Fibroblast of lung (primary cell): ENCODE measurements at regions not wholly inside any gene's neighbourhood (a gene's known extent, or its start where the extent isn't known, plus 50 kb on each side); places are given as distances from the start of the nearest gene placed in this dataset.
A peak's percentile ranks its signal among the peaks of the same experiment; 100 is the strongest.

Experiments
- DNase-seq, 2 donors: peaks; one replicate each; pipeline versions ENCODE4 v3.0.0 to v3.0.0-alpha.2; 2010; ENCODE audit warnings: low read depth in 2 of 2
- H2AFZ ChIP-seq: 2 replicates; pipeline ENCODE4 v1.5.1; 2012; ENCODE audit warnings: low read length, control low read depth, inconsistent platforms
- H3K27ac ChIP-seq: 2 replicates; pipeline ENCODE4 v1.5.1; 2011; ENCODE audit warnings: low read length, control low read depth; ENCODE audit not compliant: insufficient read depth
- H3K27me3 ChIP-seq: 2 replicates; pipeline ENCODE4 v1.5.1; 2011; ENCODE audit warnings: mild to moderate bottlenecking, low read length; ENCODE audit not compliant: control insufficient read depth, insufficient read depth
- H3K36me3 ChIP-seq: 2 replicates; pipeline ENCODE4 v1.5.1; 2011; ENCODE audit warnings: low read length; ENCODE audit not compliant: control insufficient read depth, insufficient read depth
- H3K4me1 ChIP-seq: 2 replicates; pipeline ENCODE4 v1.5.1; 2011; ENCODE audit warnings: low read length; ENCODE audit not compliant: control insufficient read depth, insufficient read depth; ENCODE audit errors: extremely low read depth
- H3K4me2 ChIP-seq: 2 replicates; pipeline ENCODE4 v1.5.1; 2011; ENCODE audit warnings: low read length, control low read depth; ENCODE audit not compliant: insufficient read depth; ENCODE audit errors: extremely low read depth
- H3K4me3 ChIP-seq, 4 experiments: fragments of 200-600 bp in 1 of 4; sonication (generic) in 1 of 4; replicated peaks in 1 of 4; 2 replicates each; pipeline ENCODE4 v1.5.1; 2011 to 2016; ENCODE audit warnings: low read length in 4 of 4, low read depth in 3 of 4, mild to moderate bottlenecking in 3 of 4, control low read depth in 2 of 4, inconsistent platforms in 1 of 4, mixed read lengths in 1 of 4; ENCODE audit not compliant: insufficient read depth in 1 of 4; ENCODE audit errors: control extremely low read depth in 1 of 4
- H3K79me2 ChIP-seq: 2 replicates; pipeline ENCODE4 v1.5.1; 2012; ENCODE audit warnings: mild to moderate bottlenecking, low read length, inconsistent platforms; ENCODE audit not compliant: control insufficient read depth, insufficient read depth
- H3K9ac ChIP-seq: 2 replicates; pipeline ENCODE4 v1.5.1; 2011; ENCODE audit warnings: mild to moderate bottlenecking, low read length, control low read depth; ENCODE audit not compliant: insufficient read depth
- H3K9me3 ChIP-seq: 2 replicates; pipeline ENCODE4 v1.5.1; 2012; ENCODE audit warnings: low read depth, low read length; ENCODE audit not compliant: control insufficient read depth, insufficient read depth
- H4K20me1 ChIP-seq: 2 replicates; pipeline ENCODE4 v1.5.1; 2011; ENCODE audit warnings: low read length; ENCODE audit not compliant: control insufficient read depth, insufficient read depth; ENCODE audit errors: extremely low read depth
- EZH2 ChIP-seq: IDR thresholded peaks from 2 replicates; pipeline ENCODE4 v1.5.1; 2012; ENCODE audit warnings: low read length, control low read depth, mild to moderate bottlenecking; ENCODE audit errors: missing control alignments
- TF ChIP-seq, protein P1 (sequence below), 2 donors: IDR thresholded peaks in 1 of 2; conservative IDR thresholded peaks in 1 of 2; 1 replicate in 1 of 2; 2 replicates in 1 of 2; pipeline ENCODE4 v1.5.1; 2011 to 2012; ENCODE audit warnings: low read length in 2 of 2, control low read depth in 1 of 2, inconsistent platforms in 1 of 2, low read depth in 1 of 2, mild to moderate bottlenecking in 1 of 2

DNA sequence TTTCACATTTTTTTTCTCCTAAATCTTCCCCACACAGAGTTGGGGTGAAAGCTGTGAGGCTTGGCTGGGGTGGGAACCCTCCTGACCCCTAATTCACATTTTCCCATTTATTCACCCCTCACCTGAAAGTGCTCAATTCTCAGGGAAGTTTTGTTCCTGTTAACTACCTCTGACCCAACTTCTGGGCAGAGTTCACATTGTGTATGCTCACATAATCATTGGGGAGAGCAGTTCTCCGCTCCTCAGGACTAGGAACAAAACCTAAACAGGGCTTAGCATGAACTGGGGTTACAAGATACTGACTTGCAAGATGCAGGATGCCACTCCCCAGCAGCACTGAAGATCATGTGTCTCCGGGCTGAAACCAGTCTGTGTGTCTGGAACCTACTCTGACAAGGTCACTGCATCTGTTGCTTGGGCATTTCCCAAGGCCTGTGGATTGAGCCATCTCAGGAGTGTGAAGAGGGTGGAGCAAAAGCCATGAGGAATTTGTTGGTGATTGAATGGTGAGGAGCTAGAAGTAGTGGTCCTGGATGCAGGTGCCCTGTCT is 258.1 kb upstream of the IGFBP3 start:
- H3K9me3 ChIP-seq, result no peaks in the 10 kb centered on the region
- no peaks in the 10 kb centered on the region for H3K27me3 ChIP-seq
- no peaks in the 10 kb centered on the region for H3K36me3 ChIP-seq
- no peaks in the 10 kb centered on the region for H3K79me2 ChIP-seq
- TF ChIP-seq EZH2, result no peak
- TF ChIP-seq, protein P1, sequence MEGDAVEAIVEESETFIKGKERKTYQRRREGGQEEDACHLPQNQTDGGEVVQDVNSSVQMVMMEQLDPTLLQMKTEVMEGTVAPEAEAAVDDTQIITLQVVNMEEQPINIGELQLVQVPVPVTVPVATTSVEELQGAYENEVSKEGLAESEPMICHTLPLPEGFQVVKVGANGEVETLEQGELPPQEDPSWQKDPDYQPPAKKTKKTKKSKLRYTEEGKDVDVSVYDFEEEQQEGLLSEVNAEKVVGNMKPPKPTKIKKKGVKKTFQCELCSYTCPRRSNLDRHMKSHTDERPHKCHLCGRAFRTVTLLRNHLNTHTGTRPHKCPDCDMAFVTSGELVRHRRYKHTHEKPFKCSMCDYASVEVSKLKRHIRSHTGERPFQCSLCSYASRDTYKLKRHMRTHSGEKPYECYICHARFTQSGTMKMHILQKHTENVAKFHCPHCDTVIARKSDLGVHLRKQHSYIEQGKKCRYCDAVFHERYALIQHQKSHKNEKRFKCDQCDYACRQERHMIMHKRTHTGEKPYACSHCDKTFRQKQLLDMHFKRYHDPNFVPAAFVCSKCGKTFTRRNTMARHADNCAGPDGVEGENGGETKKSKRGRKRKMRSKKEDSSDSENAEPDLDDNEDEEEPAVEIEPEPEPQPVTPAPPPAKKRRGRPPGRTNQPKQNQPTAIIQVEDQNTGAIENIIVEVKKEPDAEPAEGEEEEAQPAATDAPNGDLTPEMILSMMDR (conservative IDR thresholded peaks at IDR 0.05 in 1 of 2, IDR thresholded peaks at IDR 0.05 in 1 of 2; ENCODE audit: low read depth in 1 of 2, low read length in 2 of 2), result no peak
- no peak overlapping the region for H3K4me3 ChIP-seq
- H4K20me1 ChIP-seq, result no peaks in the 10 kb centered on the region
- H3K9ac ChIP-seq, result no peak overlapping the region
- H3K27ac ChIP-seq, result no peak overlapping the region
- H3K4me1 ChIP-seq, result no peaks in the 10 kb centered on the region
- H3K4me2 ChIP-seq, result no peak overlapping the region
- DNase-seq, result no peak
- no peak overlapping the region for H2AFZ ChIP-seq

DNA sequence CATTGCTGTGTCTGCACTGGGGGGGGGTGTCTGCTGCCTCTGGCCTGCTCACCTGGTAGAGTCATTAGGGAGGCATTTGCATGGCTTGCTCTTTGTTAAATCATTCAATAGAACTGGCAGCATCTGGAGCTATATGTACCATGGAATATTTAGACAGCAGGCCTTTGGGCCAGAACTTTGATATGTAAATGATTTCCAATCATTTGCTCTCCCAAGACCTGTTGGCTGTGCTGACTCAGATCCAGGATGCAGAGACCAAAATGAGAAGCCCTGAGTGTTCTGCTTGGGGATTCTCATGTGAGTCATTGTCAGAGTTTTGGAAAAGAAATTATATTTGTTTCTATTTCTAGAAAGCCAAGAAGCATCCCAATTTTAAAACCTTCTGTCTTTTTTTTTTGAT is 257.6 kb upstream of the IGFBP3 start:
- Histone ChIP-seq H3K9me3 (no peaks in the 10 kb centered on the region), H3K4me3 (no peak overlapping the region), H3K4me1 (no peaks in the 10 kb centered on the region), H3K9ac (no peak overlapping the region), H2AFZ (no peak overlapping the region), H4K20me1 (no peaks in the 10 kb centered on the region), H3K79me2 (no peaks in the 10 kb centered on the region), H3K27ac (no peak overlapping the region), H3K27me3 (no peaks in the 10 kb centered on the region), H3K4me2 (no peak overlapping the region), H3K36me3 (no peaks in the 10 kb centered on the region)
- TF ChIP-seq EZH2, result no peak
- TF ChIP-seq, protein P1 (conservative IDR thresholded peaks at IDR 0.05 in 1 of 2, IDR thresholded peaks at IDR 0.05 in 1 of 2; ENCODE audit: low read depth in 1 of 2, low read length in 2 of 2), result no peak
- peak; percentile 6 to 80 for DNase-seq

DNA sequence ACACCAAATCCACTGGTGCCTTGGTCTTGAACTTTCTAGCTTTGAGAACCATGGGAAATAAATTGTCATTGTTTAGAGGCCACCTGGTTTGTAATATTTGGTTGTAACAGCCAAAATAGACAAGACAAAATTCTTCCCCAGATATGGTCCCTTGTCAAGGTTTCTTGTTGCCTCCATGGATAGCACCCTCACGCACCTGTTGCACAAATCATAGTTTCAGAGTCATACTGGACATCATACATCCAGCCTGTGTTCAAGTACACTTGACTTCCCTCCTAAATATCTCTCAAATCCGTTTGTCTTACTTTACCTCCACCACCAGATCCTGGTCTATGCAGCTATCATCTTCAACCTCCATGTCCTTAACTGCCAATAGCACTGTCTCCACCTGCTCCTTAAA is 256.7 kb upstream of the IGFBP3 start:
- TF ChIP-seq EZH2, result no peak
- TF ChIP-seq, protein P1 (conservative IDR thresholded peaks at IDR 0.05 in 1 of 2, IDR thresholded peaks at IDR 0.05 in 1 of 2; ENCODE audit: low read depth in 1 of 2, low read length in 2 of 2), result no peak
- Histone ChIP-seq H3K36me3 (no peaks in the 10 kb centered on the region), H3K27me3 (no peaks in the 10 kb centered on the region), H3K9me3 (no peaks in the 10 kb centered on the region), H3K4me3 (no peak overlapping the region), H3K27ac (no peak overlapping the region), H3K79me2 (no peaks in the 10 kb centered on the region), H3K4me2 (no peak overlapping the region), H3K4me1 (no peaks in the 10 kb centered on the region), H3K9ac (no peak overlapping the region), H2AFZ (no peak overlapping the region), H4K20me1 (no peaks in the 10 kb centered on the region)
- no peak for DNase-seq
